Nephron progenitor cell (in vitro differentiated cells): ENCODE measurements at regions not wholly inside any gene's neighbourhood (a gene's known extent, or its start where the extent isn't known, plus 50 kb on each side); places are given as distances from the start of the nearest gene placed in this dataset.
A peak's percentile ranks its signal among the peaks of the same experiment; 100 is the strongest.

ENCODE experiments used
- DNase-seq: peaks from one replicate; pipeline ENCODE4 v3.0.0; 2021
- H3K27ac Mint-ChIP-seq: 2 replicates; pipeline ENCODE4 v1.8.0; 2021; ENCODE audit warnings: mild to moderate bottlenecking, moderate library complexity, mixed read lengths
- H3K27me3 Mint-ChIP-seq: 2 replicates; pipeline ENCODE4 v1.8.0; 2021; ENCODE audit warnings: mild to moderate bottlenecking, low read depth, mixed read lengths; ENCODE audit not compliant: poor library complexity
- H3K36me3 Mint-ChIP-seq: 2 replicates; pipeline ENCODE4 v1.8.0; 2021; ENCODE audit warnings: low read depth, mixed read lengths
- H3K4me1 Mint-ChIP-seq: 2 replicates; pipeline ENCODE4 v1.8.0; 2021; ENCODE audit warnings: mixed read lengths
- H3K4me3 Mint-ChIP-seq: 2 replicates; pipeline ENCODE4 v1.8.0; 2021; ENCODE audit warnings: mild to moderate bottlenecking, moderate library complexity, mixed read lengths
- H3K9me3 Mint-ChIP-seq: 2 replicates; pipeline ENCODE4 v1.8.0; 2021; ENCODE audit warnings: mild to moderate bottlenecking, moderate library complexity, mixed read lengths
- TF ChIP-seq, protein P1 (sequence below): fragments of 200-600 bp; sonication (generic); IDR thresholded peaks from 2 replicates; pipeline ENCODE4 v1.5.0; 2021; ENCODE audit warnings: antibody characterized with exemption

DNA sequence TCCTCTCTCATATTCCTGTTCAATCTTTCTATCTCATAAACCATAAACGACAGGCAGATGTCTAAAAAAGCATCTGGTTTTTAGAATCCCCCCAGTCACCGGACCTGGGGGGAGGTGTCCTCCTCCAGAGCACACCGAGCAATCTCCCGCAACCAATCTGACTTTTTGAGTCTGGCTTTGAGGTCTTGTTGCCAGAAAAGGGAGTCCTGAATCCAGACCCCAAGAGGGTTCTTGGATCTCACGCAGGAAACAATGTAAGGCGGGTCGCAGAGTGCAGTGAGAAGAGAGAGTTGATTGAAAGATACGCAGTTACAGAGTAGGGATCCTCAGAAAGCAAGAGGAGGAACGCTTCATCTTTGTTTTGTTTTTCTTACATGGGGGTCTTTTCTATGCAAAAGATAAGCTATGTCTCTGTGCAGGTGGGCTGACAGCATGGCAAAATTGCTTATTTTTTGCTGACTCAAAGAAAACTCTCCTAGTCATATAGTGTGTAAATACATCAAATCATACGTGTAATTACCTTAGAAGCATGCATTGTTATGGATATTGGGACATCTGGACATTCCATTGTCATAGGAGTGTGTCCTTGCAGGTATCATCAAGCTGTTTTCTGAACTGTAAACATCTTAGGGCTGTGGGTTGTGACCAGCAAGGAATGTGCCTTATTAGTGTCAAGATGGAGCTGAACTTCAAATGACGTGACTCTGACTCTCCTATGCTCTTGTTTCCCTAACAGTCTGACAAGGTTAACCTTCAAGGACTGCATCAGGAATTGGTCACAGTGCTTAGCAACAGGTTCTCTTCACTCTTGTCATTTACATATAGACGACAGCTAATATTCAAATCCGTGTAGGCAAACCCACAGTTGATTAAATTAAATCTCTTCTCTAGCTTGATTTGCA is 159.3 kb upstream of the DAPK1 start:
- no peak for DNase-seq
- H3K27ac Mint-ChIP-seq: no peak overlapping the region

DNA sequence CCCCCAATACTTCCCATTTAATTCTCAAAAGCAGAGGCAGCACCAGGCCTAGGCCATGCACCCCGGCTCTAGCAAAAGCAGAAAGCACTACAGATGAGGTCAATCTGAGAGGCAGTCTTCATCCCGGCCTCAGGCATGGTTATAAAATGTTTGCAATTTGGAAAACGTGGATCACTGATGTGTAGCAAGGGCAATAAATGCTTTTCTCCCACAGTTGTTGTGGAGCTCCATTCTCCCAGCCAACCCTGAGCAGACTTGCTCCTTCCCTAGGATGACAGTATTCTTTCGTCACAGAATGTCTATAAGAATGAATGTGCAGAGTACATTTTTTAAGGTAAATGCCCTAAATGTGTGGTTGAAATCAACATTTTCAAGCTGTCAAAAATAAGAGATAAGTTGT is 157.3 kb upstream of the DAPK1 start:
- Mint-ChIP-seq H3K4me3 (no peak overlapping the region), H3K36me3 (no peaks in the 10 kb centered on the region), H3K4me1 (peaks cover 27% of the 10 kb centered on the region), H3K27me3 (peaks cover 44% of the 10 kb centered on the region), H3K9me3 (no peaks in the 10 kb centered on the region), H3K27ac (no peak overlapping the region)
- TF ChIP-seq, protein P1, sequence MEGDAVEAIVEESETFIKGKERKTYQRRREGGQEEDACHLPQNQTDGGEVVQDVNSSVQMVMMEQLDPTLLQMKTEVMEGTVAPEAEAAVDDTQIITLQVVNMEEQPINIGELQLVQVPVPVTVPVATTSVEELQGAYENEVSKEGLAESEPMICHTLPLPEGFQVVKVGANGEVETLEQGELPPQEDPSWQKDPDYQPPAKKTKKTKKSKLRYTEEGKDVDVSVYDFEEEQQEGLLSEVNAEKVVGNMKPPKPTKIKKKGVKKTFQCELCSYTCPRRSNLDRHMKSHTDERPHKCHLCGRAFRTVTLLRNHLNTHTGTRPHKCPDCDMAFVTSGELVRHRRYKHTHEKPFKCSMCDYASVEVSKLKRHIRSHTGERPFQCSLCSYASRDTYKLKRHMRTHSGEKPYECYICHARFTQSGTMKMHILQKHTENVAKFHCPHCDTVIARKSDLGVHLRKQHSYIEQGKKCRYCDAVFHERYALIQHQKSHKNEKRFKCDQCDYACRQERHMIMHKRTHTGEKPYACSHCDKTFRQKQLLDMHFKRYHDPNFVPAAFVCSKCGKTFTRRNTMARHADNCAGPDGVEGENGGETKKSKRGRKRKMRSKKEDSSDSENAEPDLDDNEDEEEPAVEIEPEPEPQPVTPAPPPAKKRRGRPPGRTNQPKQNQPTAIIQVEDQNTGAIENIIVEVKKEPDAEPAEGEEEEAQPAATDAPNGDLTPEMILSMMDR: no peak
- DNase-seq: no peak

More for the DNA sequence above, 159.3 kb upstream of the DAPK1 start:
- peak overlapping the region; percentile 86 for H3K4me3 Mint-ChIP-seq
- TF ChIP-seq, protein P1: no peak
- peaks cover 44% of the 10 kb centered on the region for H3K27me3 Mint-ChIP-seq
- no peaks in the 10 kb centered on the region for H3K36me3 Mint-ChIP-seq
- H3K9me3 Mint-ChIP-seq: peaks cover 5% of the 10 kb centered on the region
- H3K4me1 Mint-ChIP-seq: peaks cover 27% of the 10 kb centered on the region

DNA sequence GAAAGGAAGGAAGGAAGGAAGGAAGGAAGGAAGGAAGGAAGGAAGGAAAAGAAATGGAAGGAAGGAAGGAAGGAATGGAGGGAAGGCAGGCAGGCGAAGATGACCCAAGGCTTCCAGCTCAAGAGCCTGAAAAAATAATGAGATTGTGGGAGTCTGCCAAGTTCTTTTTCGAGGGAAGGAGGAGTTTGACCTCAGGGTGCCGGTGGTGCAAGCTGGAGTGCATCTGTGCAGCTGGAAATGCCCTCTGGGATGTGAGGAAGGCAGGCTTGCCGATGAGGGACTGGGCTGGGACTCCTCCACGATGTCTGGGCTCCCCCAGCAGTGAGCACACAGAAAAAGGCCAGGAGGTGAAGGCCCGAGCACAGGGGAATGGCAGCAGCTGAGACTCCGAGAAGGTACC is 154.9 kb upstream of the DAPK1 start:
- peaks cover 26% of the 10 kb centered on the region for H3K4me1 Mint-ChIP-seq
- no peak for DNase-seq
- H3K9me3 Mint-ChIP-seq: no peaks in the 10 kb centered on the region
- peaks cover 35% of the 10 kb centered on the region for H3K27me3 Mint-ChIP-seq
- H3K27ac Mint-ChIP-seq: no peak overlapping the region
- TF ChIP-seq, protein P1: no peak
- no peaks in the 10 kb centered on the region for H3K36me3 Mint-ChIP-seq
- no peak overlapping the region for H3K4me3 Mint-ChIP-seq

DNA sequence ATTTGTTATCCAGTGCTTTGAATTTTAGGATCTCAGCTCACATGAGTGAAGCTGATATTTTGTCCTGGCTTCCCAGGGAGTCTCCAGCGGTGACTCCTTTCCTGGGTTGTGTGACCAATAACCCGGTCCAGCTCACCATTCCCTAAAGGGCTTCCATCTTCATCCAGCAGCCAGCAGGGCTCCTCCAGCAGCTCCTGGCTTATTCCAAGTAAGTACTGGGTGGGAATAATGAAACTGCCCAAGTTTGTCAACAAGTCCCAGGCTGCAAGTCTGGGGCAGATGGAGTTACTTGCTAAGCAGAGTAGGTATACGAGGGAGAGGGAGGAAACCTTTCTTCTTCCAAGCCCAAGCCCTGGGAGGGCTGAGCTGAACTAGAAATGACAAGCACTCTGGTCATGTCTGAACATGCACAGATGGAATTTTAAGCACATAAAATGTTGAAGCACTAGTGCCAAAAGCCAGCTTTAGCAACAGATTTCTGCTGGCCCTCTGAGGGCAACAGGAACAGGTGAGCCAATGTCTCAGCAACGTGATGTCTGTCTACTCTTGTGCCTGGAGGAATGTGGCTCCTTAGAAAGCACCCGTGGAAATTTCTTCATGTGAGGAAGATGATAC is 153.7 kb upstream of the DAPK1 start:
- H3K27me3 Mint-ChIP-seq: peaks cover 25% of the 10 kb centered on the region
- TF ChIP-seq, protein P1: no peak
- no peaks in the 10 kb centered on the region for H3K36me3 Mint-ChIP-seq
- peaks cover under 1% of the 10 kb centered on the region for H3K9me3 Mint-ChIP-seq
- no peak overlapping the region for H3K27ac Mint-ChIP-seq
- peaks cover 16% of the 10 kb centered on the region for H3K4me1 Mint-ChIP-seq
- H3K4me3 Mint-ChIP-seq: no peak overlapping the region
- DNase-seq: no peak

DNA sequence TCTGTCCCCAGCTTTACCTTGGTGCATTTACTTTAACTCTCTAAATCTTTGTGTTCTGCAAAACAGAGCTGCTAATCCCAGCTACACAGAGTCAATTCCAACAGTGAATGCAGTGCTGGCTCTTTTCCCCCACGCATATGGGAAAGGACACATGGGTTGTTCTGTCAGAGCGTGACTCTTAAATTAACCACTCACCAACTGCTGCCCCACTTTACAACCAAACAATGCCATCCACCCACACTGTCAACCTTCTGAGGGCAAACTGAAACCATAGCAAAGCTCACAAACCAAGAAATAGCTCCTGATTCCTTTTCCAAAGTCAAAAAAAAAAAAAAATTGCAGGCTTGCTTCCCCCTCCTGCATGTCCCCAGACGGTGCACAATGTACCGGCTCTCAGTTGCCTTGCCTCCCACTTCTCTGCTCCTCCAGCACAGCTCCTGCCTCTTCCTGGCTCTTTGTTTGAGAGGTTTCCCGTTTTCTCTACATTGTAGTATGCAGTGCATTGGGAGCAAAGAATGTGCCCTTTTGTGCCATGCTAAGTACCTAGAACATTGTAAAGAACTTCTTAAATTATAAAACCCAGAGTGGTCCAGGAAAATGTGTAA is 151.5 kb upstream of the DAPK1 start:
- Mint-ChIP-seq H3K27ac (no peak overlapping the region), H3K4me3 (peak overlapping the region; percentile 12), H3K27me3 (peaks cover 18% of the 10 kb centered on the region), H3K9me3 (peaks cover 5% of the 10 kb centered on the region), H3K4me1 (peaks cover 16% of the 10 kb centered on the region), H3K36me3 (no peaks in the 10 kb centered on the region)
- DNase-seq: no peak
- TF ChIP-seq, protein P1: no peak
